ACC112 (cell line): ENCODE measurements at regions not wholly inside any gene's neighbourhood (a gene's known extent, or its start where the extent isn't known, plus 50 kb on each side); places are given as distances from the start of the nearest gene placed in this dataset.

ENCODE experiments used
- H2AFZ ChIP-seq: fragments of 200-600 bp; sonication (generic); one replicate; pipeline ENCODE4 v1.6.0; 2017; ENCODE audit warnings: antibody characterized with exemption, low read length; ENCODE audit not compliant: unreplicated experiment
- H3K27ac ChIP-seq: fragments of 200-600 bp; sonication (generic); 2 replicates; pipeline ENCODE4 v1.5.1; 2014; ENCODE audit warnings: low read depth, mild to moderate bottlenecking, antibody characterized with exemption, low read length, moderate library complexity
- H3K27me3 ChIP-seq: fragments of 200-600 bp; sonication (generic); 2 replicates; pipeline ENCODE4 v1.6.1; 2014; ENCODE audit warnings: mild to moderate bottlenecking, antibody characterized with exemption, low read length, moderate library complexity, mixed read lengths; ENCODE audit not compliant: insufficient read depth
- H3K36me3 ChIP-seq: fragments of 200-600 bp; sonication (generic); 2 replicates; pipeline ENCODE4 v1.6.1; 2016; ENCODE audit warnings: mild to moderate bottlenecking, antibody characterized with exemption, low read length, moderate library complexity, mixed read lengths; ENCODE audit not compliant: insufficient read depth
- H3K4me1 ChIP-seq: fragments of 200-600 bp; sonication (generic); one replicate; pipeline ENCODE4 v1.6.1; 2016; ENCODE audit warnings: low read length, mixed read lengths; ENCODE audit not compliant: insufficient read depth, unreplicated experiment, control insufficient read depth
- H3K4me3 ChIP-seq: fragments of 200-600 bp; sonication (generic); 2 replicates; pipeline ENCODE4 v1.5.1; 2014; ENCODE audit warnings: mild to moderate bottlenecking, low read depth, low read length
- H3K79me2 ChIP-seq: fragments of 200-600 bp; sonication (generic); one replicate; pipeline ENCODE4 v1.6.0; 2016; ENCODE audit warnings: low read length; ENCODE audit not compliant: control insufficient read depth, unreplicated experiment, insufficient read depth

- Histone ChIP-seq H3K4me1 (peaks cover 35% of the 10 kb centered on the region), H3K4me3 (no peak overlapping the region), H3K27ac (no peak overlapping the region), H3K27me3 (peaks cover 23% of the 10 kb centered on the region), H3K36me3 (no peaks in the 10 kb centered on the region), H2AFZ (no peak overlapping the region), H3K79me2 (no peaks in the 10 kb centered on the region)
Observed at GRCh38 chr12:53803194-53803593, 51.4 kb upstream of the CISTR start.

GRCh38 chr12:53803703-53804102, 51.9 kb upstream of the CISTR start:
- Histone ChIP-seq H3K27me3 (peaks cover 18% of the 10 kb centered on the region), H3K4me3 (no peak overlapping the region), H3K27ac (no peak overlapping the region), H3K4me1 (peaks cover 35% of the 10 kb centered on the region), H2AFZ (no peak overlapping the region), H3K36me3 (no peaks in the 10 kb centered on the region), H3K79me2 (no peaks in the 10 kb centered on the region)

- peaks cover 20% of the 10 kb centered on the region for H3K27me3 ChIP-seq
- peak overlapping the region; percentile 19; the same call in 1 of the 2 replicates for H3K27ac ChIP-seq
- H2AFZ ChIP-seq: no peak overlapping the region
- H3K4me1 ChIP-seq: peaks cover 35% of the 10 kb centered on the region
- H3K4me3 ChIP-seq: no peak overlapping the region
- no peaks in the 10 kb centered on the region for H3K79me2 ChIP-seq
- no peaks in the 10 kb centered on the region for H3K36me3 ChIP-seq
Observed at GRCh38 chr12:53804429-53804828, 52.6 kb upstream of the CISTR start.

- Histone ChIP-seq H3K27ac (peak overlapping the region; percentile 30), H3K79me2 (no peaks in the 10 kb centered on the region), H3K36me3 (no peaks in the 10 kb centered on the region), H3K4me1 (peaks cover 35% of the 10 kb centered on the region), H3K4me3 (no peak overlapping the region), H3K27me3 (peaks cover 26% of the 10 kb centered on the region), H2AFZ (no peak overlapping the region)
Observed at GRCh38 chr12:53805067-53805466, 53.3 kb upstream of the CISTR start.

GRCh38 chr12:53805791-53806190, 54.0 kb upstream of the CISTR start:
- Histone ChIP-seq H3K4me1 (peaks cover 35% of the 10 kb centered on the region), H3K27ac (no peak overlapping the region), H3K36me3 (no peaks in the 10 kb centered on the region), H3K4me3 (no peak overlapping the region), H3K27me3 (peaks cover 30% of the 10 kb centered on the region), H2AFZ (no peak overlapping the region), H3K79me2 (no peaks in the 10 kb centered on the region)

GRCh38 chr12:53806721-53807120, 54.9 kb upstream of the CISTR start:
- H3K4me3 ChIP-seq: peak overlapping the region; percentile 31
- H3K4me1 ChIP-seq: peaks cover 35% of the 10 kb centered on the region
- H3K79me2 ChIP-seq: no peaks in the 10 kb centered on the region
- peak overlapping the region; percentile 63 for H2AFZ ChIP-seq
- H3K27ac ChIP-seq: 0 out of 2 replicates have a peak overlapping the region, but pooled peaks have one; percentile 11
- no peaks in the 10 kb centered on the region for H3K36me3 ChIP-seq
- H3K27me3 ChIP-seq: peaks cover 31% of the 10 kb centered on the region

- no peaks in the 10 kb centered on the region for H3K36me3 ChIP-seq
- H3K27ac ChIP-seq: no peak overlapping the region
- peaks cover 35% of the 10 kb centered on the region for H3K4me1 ChIP-seq
- no peak overlapping the region for H3K4me3 ChIP-seq
- H3K79me2 ChIP-seq: no peaks in the 10 kb centered on the region
- H3K27me3 ChIP-seq: peaks cover 31% of the 10 kb centered on the region
- no peak overlapping the region for H2AFZ ChIP-seq
Observed at GRCh38 chr12:53807322-53807860, 55.6 kb upstream of the CISTR start.

GRCh38 chr12:53808023-53808705, 56.4 kb upstream of the CISTR start:
- no peaks in the 10 kb centered on the region for H3K79me2 ChIP-seq
- H3K36me3 ChIP-seq: no peaks in the 10 kb centered on the region
- no peak overlapping the region for H3K4me3 ChIP-seq
- H2AFZ ChIP-seq: no peak overlapping the region
- H3K4me1 ChIP-seq: peaks cover 35% of the 10 kb centered on the region
- H3K27ac ChIP-seq: no peak overlapping the region
- peaks cover 39% of the 10 kb centered on the region for H3K27me3 ChIP-seq

- H3K27me3 ChIP-seq: peaks cover 43% of the 10 kb centered on the region
- no peak overlapping the region for H2AFZ ChIP-seq
- no peak overlapping the region for H3K27ac ChIP-seq
- no peaks in the 10 kb centered on the region for H3K79me2 ChIP-seq
- no peak overlapping the region for H3K4me3 ChIP-seq
- H3K36me3 ChIP-seq: no peaks in the 10 kb centered on the region
- H3K4me1 ChIP-seq: peaks cover 32% of the 10 kb centered on the region
Observed at GRCh38 chr12:53809005-53809404, 57.2 kb upstream of the CISTR start.

- no peaks in the 10 kb centered on the region for H3K36me3 ChIP-seq
- H3K79me2 ChIP-seq: no peaks in the 10 kb centered on the region
- peaks cover 14% of the 10 kb centered on the region for H3K4me1 ChIP-seq
- H2AFZ ChIP-seq: no peak overlapping the region
- H3K4me3 ChIP-seq: no peak overlapping the region
- H3K27me3 ChIP-seq: peaks cover 44% of the 10 kb centered on the region
- no peak overlapping the region for H3K27ac ChIP-seq
Observed at GRCh38 chr12:53810950-53811349, 59.2 kb upstream of the CISTR start.

GRCh38 chr12:53811606-53812005, 59.8 kb upstream of the CISTR start:
- H3K4me1 ChIP-seq: peaks cover 8% of the 10 kb centered on the region
- H2AFZ ChIP-seq: no peak overlapping the region
- no peak overlapping the region for H3K27ac ChIP-seq
- no peak overlapping the region for H3K4me3 ChIP-seq
- H3K36me3 ChIP-seq: no peaks in the 10 kb centered on the region
- H3K27me3 ChIP-seq: peaks cover 50% of the 10 kb centered on the region
- no peaks in the 10 kb centered on the region for H3K79me2 ChIP-seq
